ENCODE measurements at regions not wholly inside any gene's neighbourhood (a gene's known extent, or its start where the extent isn't known, plus 50 kb on each side); places are given as distances from the start of the nearest gene placed in this dataset.

DNA sequence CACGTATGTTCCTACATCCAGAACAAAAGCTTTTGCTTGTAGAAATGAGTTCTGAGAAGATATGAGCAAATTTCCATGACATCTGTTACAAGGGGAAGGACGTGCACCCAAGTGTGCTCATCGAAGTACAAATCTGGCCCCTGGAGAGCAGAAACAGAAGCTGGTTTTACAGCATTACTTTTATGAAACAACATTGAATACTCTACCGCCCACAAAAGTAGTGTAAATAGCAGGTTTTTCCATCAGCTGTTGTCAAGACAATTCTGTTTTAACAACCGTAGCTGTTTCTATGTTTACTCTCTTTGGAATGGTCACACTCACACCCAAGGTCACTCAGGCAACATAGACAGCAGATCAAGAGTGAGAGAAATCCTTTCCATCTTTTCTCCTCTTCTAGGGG, 114.2 kb upstream of the SSTR4 start:
- DNase-seq = no peak

GRCh38 chr20:22921595-22922421, 113.3 kb upstream of the SSTR4 start:
- DNase-seq = no peak

GRCh38 chr20:22922987-22923386, 112.1 kb upstream of the SSTR4 start:
- DNase-seq = no peak

GRCh38 chr20:22924046-22924737, 110.9 kb upstream of the SSTR4 start:
- DNase-seq = no peak

DNA sequence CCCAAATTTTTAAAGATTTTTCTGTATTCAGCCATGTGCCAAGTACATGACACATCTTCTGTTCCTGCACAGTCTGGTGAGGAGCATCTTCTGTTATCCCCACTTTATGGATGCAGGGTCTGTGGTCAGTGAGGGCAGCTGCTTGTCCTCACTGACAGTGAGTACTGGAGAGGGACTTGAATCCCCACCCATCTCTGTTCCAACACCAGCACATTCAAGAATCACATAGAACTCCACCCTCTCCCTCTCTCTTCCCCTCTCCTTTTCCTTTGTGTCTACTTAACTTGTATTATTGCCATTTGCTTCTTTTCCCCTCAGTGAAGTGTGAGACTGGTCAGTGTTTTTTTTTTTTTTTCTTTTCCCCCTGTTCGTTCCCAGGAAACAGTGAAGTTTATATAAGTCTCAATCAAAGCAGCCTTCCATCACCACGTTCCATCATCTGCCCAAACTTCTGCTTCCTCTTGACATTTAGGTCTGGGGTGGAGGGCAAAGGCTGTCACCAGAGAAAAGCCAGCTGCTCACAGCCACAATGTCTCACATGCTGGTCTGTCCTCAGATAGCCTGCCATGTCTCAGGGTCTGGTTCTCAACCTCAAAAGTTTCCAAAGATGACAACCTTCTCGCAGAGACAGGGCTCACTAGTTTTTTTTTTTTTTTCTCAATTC, 110.0 kb upstream of the SSTR4 start:
- DNase-seq = no peak

DNA sequence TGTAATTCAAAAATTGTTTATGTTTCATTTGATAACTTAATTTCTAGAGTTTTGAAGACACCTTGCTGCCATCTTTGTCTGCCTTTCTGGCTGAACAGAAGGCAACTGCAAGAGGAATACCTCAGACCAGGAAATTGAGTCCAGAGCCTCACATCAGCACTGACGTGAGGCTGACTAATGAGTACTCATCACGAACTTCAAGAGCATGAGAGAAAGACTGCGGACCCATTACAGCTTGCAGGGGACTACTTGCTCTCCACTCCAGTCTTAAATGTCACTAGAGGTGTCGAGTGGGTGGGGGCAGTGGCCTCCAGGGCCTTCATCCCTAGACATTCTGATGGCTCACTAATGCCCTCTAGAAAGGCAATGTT, 109.5 kb upstream of the SSTR4 start:
- DNase-seq = no peak

DNA sequence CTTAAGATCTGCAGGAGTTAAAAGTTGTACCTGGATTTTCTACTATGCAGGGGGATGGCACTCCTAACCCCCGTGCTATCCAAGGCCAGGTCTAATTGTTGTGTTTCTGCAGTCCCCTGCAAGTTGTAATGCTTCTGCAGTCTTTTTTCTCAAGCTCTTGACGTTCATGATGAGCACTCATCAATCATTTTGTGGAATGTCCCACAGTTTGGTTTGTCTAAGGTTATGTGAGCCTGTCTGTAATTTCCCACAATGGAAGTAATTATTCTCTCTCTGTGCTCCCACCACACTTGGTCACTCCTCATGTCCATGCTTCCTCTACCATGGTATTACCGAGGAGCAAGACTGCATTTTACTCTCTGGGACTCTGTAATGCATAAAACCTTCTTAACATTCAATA, 107.6 kb upstream of the SSTR4 start:
- no peak for DNase-seq

DNA sequence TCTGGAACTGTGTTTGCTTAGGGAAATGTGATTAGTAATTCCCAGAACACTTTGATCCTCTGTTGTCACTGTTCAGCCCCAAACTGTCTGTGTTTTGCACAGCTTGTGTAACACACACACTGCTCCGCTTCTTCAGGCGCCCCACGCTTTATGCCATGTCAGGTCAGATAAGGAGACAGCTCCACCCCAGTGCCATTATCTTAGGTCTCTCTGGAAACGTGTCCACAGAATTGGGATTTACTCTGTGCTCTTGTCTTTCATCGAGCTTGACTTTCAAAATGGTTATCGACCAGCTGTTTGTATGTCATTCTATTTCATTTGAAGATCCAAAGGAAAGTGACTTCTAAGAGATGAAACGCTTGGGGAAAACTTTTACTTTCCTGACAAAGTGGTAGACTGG, 106.4 kb upstream of the SSTR4 start:
- DNase-seq = no peak

DNA sequence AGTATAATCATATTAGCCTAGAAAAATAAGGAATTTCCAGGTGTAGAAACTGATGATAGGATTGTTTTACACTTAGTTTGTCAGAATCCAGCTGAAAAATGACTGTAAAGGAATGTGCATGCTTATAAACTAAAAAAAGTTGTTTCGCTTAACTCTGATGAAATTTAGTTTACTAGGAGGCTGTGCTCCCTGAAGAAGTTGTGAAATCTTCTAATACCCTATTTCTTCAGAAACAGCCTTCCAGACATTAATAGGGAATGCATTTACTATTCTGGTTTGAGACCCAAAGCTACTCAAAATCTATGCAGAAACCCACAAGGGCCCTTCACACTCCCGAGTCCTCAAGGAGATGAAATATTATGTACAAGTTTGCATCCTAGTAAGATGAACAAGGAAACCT, 105.5 kb upstream of the SSTR4 start:
- DNase-seq = no peak

DNA sequence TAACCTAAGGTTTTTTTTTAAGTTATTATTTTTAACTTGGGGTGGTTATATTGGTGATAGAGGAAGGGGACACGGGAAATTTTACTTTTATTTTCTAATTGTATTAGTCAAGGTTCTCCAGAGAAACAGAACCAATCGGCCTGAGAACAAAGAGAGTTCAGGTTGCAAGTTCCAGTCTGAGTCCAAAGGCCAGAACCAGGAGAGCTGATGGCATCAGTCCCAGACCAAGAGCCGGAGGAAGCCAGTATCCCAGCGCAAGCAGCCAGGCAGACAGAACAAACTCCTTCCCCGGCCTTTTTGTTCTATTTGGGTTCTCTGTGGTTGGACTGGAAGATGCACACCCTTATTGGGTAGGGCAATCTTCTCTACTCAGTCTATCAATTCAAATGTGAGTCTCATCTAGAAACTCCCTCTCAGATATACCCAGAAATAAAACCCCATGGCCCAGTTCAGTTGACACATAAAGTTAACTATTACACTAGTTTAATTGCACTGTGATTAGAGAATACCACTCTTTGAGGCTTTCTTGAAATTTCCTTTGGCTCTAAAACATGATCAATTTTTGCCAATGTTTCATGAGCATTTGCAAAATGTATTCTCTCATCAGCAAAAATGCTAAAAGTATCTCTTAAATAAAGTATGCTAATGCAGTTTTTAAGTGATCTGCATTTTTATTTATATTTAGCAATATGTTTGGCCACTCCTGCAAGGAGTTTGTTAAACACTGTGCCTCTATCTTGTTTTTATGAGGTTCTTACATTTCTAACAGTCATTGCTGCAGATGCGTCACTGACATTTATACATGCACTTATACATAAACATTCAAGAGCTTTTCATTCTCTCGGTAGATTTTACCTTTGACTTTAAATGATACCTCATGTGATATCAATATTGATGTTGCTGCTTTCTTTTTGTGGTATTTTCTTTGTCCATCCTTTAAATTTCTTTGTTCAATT, 103.2 kb upstream of the SSTR4 start:
- DNase-seq = no peak

DNA sequence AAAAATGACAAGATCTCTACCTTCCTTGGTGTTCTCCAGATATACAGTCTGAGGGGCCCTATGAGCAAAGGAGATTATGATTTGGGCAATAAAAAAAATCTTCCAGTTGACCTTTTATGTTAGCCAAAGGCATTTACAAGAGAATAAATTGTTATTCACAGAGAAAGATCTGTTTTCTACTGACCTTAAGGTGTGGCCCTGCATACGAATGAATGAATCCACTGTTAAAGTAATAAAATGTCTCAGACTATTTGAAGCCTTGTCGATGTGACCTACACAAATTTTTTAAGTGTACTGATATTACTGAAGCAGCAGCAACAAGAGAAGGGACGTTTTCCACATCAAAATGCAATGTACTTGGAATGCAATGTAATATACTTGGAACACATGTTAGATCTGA, 95.9 kb upstream of the SSTR4 start:
- no peak for DNase-seq

GRCh38 chr20:22940350-22940749, 94.8 kb upstream of the SSTR4 start:
- no peak for DNase-seq

GRCh38 chr20:22941550-22941949, 93.6 kb upstream of the SSTR4 start:
- no peak for DNase-seq

GRCh38 chr20:22942742-22943141, 92.4 kb upstream of the SSTR4 start:
- no peak for DNase-seq

DNA sequence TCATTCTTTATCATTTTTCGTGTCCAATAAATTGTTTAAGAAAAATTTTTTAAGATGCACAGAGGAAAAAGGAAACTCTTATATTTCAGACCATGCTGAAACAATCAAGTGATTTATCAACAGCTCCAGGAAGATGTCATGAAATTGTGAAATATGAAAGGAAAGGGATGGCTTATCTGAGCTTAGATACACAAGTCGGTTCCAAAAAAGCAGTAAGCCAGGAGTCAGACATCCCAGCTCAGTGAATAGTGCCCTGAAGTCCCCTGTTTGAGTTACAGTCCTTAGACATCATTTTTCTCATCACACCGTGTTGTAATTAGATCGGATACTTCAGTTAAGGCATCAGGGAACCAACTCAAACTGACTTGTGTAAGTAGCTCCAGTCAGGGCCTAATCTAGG, 91.0 kb upstream of the SSTR4 start:
- no peak for DNase-seq

DNA sequence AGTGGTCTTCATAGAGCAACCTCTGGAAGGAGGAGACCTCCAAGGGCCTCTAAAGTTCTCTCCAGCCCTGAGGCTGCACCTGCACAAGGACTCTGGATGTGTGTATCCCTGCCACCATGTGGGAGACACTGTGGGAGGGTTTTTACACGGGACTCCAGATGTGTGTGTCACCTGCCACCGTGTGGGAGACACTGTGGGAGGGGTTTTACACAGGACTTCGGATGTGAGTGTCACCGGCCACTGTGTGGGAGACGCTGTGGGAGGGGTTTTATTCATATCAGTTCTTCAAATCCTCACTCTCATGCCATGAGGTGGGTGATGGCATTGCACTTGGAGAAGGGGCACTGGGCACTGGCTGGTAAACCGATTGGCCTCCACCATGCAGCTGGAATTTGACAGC, 90.2 kb upstream of the SSTR4 start:
- no peak for DNase-seq

- no peak for DNase-seq
Observed at GRCh38 chr20:22946596-22946995, 88.5 kb upstream of the SSTR4 start.

GRCh38 chr20:22949331-22950109, 85.6 kb upstream of the SSTR4 start:
- no peak for DNase-seq

- DNase-seq = no peak
Observed at GRCh38 chr20:22951966-22952365, 83.1 kb upstream of the SSTR4 start.

DNA sequence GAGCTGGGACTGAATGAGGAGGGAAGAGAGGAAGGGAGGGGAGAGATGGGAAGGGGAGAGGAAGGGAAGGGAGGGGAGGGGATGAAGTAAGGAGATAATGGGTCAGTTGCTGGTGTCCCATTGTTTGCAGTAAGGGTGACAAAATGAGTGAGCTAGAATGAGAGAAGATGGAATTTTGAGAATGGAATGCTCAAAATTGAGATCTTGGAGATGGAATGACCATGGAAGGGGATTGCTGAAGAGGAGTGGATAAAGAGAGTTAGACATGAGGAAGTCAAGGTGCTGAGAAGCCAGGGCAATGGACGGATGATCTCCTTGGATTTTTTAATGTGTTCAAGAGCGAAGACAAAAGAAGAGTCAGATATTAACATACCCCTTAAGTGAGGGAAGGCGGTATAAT, 80.5 kb upstream of the SSTR4 start:
- DNase-seq = no peak

- DNase-seq = no peak
Observed at GRCh38 chr20:22958390-22958789, 76.7 kb upstream of the SSTR4 start.
